ENCODE measurements at regions not wholly inside any gene's neighbourhood (a gene's known extent, or its start where the extent isn't known, plus 50 kb on each side); places are given as distances from the start of the nearest gene placed in this dataset.
"Not testable (repeated sequence)": the region's sequence is repeated elsewhere in the genome, so short reads cannot be mapped to it uniquely, and the experiment has no call there.

DNA sequence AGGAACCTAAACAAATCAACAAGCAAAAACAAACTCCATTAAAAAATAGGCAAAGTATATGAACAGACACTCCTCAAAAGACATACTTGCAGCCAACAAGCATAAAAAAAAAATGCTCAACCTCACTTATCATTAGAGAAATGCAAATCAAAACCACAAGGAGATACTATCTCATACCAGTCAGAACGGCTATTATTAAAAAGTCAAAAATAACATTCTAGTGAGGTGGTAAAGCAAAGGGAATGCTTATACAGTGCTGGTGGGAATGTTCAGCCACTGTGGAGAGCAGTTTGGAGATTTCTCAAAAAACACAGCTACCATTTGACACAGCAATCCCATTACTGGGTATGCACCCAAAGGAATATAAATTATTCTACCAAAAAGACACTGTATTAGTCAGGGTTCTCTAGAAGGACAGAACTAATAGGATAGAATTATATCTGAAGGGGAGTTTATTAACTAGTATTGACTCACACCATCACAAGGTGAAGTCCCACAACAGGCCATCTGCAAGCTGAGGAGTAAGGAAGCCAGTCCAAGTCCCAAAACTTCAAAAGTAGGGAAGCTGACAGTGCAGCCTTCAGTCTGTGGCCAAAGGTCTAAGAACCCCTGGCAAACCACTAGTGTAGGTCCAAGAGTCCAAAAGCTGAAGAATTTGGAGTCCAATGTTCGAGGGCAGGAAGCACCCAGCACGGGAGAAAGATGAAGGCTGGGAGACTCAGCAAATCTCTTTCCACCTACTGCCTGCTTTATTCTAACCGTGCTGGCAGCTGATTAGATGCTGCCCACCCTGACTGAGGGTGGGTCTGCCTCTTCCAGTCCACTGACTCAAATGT lies 101.6 kb upstream of the KRAS start:
- DNase-seq (no peak), ATAC-seq (ENCODE audit: low read depth) (no peak)
- Mint-ChIP-seq H3K9me3 (peaks cover 4% of the 10 kb centered on the region), H3K4me1 (peaks cover 4% of the 10 kb centered on the region), H3K27me3 (peaks cover 1% of the 10 kb centered on the region), H3K36me3 (ENCODE audit: low read depth) (no peaks in the 10 kb centered on the region), H3K27ac (no peak overlapping the region), H3K4me3 (no peak overlapping the region)
- no peak for TF ChIP-seq CTCF (IDR thresholded peaks at IDR 0.05)
- CTCF ChIA-PET, result no interaction called here
- POLR2A ChIA-PET, result interaction anchor here (1.2 kb wide), 1 partner anchor 104 kb away, joined by 3 read pairs; no protein-coding TSS in a partner anchor
- intact Hi-C loops (cut with micrococcal nuclease), result no loop called here

- Mint-ChIP-seq H3K4me1 (peaks cover 4% of the 10 kb centered on the region), H3K9me3 (peaks cover 4% of the 10 kb centered on the region), H3K27me3 (peaks cover 1% of the 10 kb centered on the region), H3K4me3 (no peak overlapping the region), H3K27ac (no peak overlapping the region), H3K36me3 (ENCODE audit: low read depth) (no peaks in the 10 kb centered on the region)
- ATAC-seq (ENCODE audit: low read depth), result no peak
- ChIA-PET POLR2A (no interaction called here), CTCF (no interaction called here)
- intact Hi-C loops (cut with micrococcal nuclease), result loop anchor here (1.0 to 5.0 kb wide), 2 partner anchors 9 to 34 kb away; no protein-coding TSS in a partner anchor
- no peak for DNase-seq
- TF ChIP-seq CTCF (IDR thresholded peaks at IDR 0.05), result no peak
These were observed 97.8 kb upstream of the KRAS start for GRCh38 chr12:25348593-25348895.

- no peak for TF ChIP-seq CTCF (IDR thresholded peaks at IDR 0.05)
- no peak overlapping the region for H3K27ac Mint-ChIP-seq
- H3K4me3 Mint-ChIP-seq, result no peak overlapping the region
- peaks cover 4% of the 10 kb centered on the region for H3K4me1 Mint-ChIP-seq
- POLR2A ChIA-PET, result interaction anchor here (0.6 kb wide), 1 partner anchor 14 kb away, joined by 5 read pairs; no protein-coding TSS in a partner anchor
- ATAC-seq (ENCODE audit: low read depth) (no peak), DNase-seq (no peak)
- H3K36me3 Mint-ChIP-seq (ENCODE audit: low read depth), result no peaks in the 10 kb centered on the region
- H3K27me3 Mint-ChIP-seq, result peaks cover 1% of the 10 kb centered on the region
- peaks cover 3% of the 10 kb centered on the region for H3K9me3 Mint-ChIP-seq
- intact Hi-C loops (cut with micrococcal nuclease), result loop anchor here (1.0 to 5.0 kb wide), 2 partner anchors 9 to 34 kb away; no protein-coding TSS in a partner anchor
- CTCF ChIA-PET, result no interaction called here
These were observed 97.2 kb upstream of the KRAS start for GRCh38 chr12:25347716-25348592.

DNA sequence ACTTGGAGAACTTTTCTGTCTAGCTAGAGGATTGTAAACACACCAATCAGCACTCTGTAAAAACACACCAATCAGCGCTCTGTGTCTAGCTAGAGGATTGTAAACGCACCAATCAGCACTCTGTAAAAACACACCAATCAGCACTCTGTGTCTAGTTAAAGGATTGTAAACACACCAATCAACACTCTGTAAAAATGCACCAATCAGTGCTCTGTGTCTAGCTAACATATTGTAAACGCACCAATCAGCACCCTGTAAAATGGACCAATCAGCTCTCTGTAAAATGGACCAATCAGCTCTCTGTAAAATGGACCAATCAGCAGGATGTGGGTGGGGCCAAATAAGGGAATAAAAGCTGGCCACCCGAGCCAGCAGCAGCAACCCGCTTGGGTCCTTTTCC lies 91.1 kb upstream of the KRAS start:
- DNase-seq; H3K4me1 Mint-ChIP-seq; CTCF ChIA-PET; intact Hi-C loops (cut with micrococcal nuclease); H3K27ac Mint-ChIP-seq; H3K27me3 Mint-ChIP-seq; H3K36me3 Mint-ChIP-seq (ENCODE audit: low read depth); H3K4me3 Mint-ChIP-seq; H3K9me3 Mint-ChIP-seq; POLR2A ChIA-PET; ATAC-seq (ENCODE audit: low read depth): not testable (repeated sequence)

DNA sequence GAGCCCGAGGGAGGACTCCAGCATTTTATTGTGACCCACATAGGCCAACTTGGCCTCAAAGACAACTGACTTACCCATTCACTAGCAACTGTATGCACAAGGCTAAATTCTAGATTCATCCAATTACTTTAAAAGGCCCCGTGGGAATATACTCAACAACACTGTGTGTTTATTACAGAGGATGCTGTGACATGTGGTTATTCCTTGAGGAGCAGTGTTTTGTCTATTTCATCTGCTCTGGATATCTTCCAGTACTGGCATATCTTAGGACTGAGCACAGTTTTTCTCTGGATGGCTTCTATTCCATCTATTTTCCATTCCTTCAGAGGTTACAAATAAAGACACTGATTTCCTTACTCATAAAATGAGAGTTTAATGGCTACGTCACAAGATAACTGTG lies 87.2 kb upstream of the KRAS start:
- no peak for TF ChIP-seq CTCF (IDR thresholded peaks at IDR 0.05)
- peaks cover 9% of the 10 kb centered on the region for H3K9me3 Mint-ChIP-seq
- CTCF ChIA-PET, result no interaction called here
- no peak overlapping the region for H3K4me3 Mint-ChIP-seq
- intact Hi-C loops (cut with micrococcal nuclease), result no loop called here
- peaks cover 13% of the 10 kb centered on the region for H3K4me1 Mint-ChIP-seq
- DNase-seq (no peak), ATAC-seq (ENCODE audit: low read depth) (no peak)
- H3K27me3 Mint-ChIP-seq, result no peaks in the 10 kb centered on the region
- H3K27ac Mint-ChIP-seq, result no peak overlapping the region
- H3K36me3 Mint-ChIP-seq (ENCODE audit: low read depth), result no peaks in the 10 kb centered on the region
- POLR2A ChIA-PET, result no interaction called here

Measured in activated B cell treated with CpG ODN at 0.5 μM for 24 hours (primary cell).